ENCODE measurements at regions not wholly inside any gene's neighbourhood (a gene's known extent, or its start where the extent isn't known, plus 50 kb on each side); places are given as distances from the start of the nearest gene placed in this dataset.
"Not testable (repeated sequence)": the region's sequence is repeated elsewhere in the genome, so short reads cannot be mapped to it uniquely, and the experiment has no call there.

DNA sequence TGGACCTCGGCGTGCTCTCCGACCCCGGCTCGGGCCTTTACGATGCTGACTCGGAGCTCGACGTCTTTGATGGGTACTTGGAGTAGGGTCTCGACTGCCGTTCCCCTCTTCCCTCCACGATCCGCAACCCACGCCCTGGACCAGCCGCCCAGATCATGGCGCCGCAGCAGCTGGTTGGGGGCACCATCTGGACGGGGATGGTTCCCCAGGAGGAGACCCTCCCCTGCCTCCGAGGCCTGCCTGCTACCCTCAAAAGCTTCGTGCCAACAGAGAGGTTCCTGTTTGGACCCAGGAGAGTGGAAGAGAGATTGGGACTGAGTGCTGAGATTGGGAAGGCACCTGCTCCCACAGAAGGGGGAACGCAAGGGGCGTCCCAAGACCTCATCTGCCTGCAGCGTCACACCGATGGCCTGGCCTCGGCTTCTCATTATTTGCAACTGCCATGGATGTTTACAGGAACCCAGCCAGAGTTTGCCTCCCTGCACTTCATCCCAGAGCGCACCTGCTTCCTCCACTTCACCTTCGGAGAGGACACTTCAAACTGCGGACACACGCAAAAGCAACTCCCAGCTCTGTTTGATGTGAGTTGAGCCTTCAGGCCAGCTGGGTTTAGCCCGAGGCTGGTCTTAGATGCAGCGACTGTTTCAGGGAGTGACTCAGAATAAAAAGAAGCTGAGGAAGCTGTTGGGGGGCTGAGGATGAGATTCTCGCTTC lies 58.9 kb downstream of the GOLGA6L7 start:
- peak in 1 of 2 donors; percentile 6 for DNase-seq (ENCODE audit: extremely low read depth in 1 of 2, low read depth in 1 of 2)

DNA sequence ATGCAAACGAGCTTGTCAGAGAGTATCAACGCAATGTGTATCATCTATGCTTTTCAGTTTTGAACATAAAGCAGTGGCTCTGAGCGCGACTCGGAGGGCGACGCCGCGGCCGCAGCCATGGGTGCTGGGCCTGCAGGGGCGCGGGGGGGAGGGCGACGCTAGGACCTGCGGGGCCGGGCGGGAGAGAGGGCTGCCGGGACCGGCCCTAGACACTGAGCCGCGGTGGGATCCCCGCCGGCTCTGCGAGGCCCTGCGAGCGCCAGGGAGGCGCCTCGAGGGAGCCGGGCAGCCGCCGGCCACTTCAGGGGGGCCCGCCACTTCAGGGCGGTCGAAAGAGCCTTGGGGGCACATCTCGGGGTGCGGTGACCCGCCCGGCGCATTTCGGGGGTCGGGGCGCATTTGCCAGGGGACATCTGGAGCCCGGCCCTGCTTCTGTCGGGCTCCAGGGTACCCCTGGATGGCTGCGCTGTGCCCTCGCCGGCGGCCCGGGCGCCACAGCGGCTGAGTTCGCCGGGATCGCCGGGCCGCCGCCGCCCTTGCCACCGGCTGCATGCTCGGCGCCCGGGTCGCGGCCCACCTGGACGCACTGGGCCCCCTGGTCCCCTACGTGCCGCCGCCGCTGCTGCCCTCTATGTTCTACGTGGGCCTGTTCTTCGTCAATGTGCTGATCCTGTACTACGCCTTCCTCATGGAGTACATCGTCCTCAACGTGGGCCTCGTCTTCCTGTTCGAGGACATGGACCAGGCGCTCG lies 59.6 kb downstream of the GOLGA6L7 start:
- not testable (repeated sequence) for DNase-seq (ENCODE audit: extremely low read depth in 1 of 2, low read depth in 1 of 2)

DNA sequence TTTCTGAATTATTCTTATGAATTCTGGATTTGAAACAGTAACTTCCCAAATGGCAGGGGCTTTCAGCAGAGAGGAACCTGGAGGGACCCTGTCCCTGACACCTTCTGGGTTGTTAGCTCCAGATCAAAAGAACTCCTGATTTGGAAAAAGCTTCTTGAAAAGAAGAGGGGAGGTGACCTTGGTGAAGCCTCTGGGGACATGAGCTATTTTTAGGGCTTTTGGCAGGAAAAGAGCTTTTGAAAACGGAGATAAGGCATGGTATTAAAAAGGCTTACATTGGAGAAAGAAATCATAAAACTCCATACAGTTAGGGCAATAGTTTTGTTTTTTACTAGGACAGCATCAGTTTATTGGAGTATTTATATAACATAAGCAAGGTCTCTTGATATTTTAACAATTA lies 60.3 kb downstream of the GOLGA6L7 start:
- DNase-seq (ENCODE audit: extremely low read depth in 1 of 2, low read depth in 1 of 2) = not testable (repeated sequence)

GRCh38 chr15:28786521-28786920 lies 61.9 kb downstream of the GOLGA6L7 start:
- no peak for DNase-seq (ENCODE audit: extremely low read depth in 1 of 2, low read depth in 1 of 2)

DNA sequence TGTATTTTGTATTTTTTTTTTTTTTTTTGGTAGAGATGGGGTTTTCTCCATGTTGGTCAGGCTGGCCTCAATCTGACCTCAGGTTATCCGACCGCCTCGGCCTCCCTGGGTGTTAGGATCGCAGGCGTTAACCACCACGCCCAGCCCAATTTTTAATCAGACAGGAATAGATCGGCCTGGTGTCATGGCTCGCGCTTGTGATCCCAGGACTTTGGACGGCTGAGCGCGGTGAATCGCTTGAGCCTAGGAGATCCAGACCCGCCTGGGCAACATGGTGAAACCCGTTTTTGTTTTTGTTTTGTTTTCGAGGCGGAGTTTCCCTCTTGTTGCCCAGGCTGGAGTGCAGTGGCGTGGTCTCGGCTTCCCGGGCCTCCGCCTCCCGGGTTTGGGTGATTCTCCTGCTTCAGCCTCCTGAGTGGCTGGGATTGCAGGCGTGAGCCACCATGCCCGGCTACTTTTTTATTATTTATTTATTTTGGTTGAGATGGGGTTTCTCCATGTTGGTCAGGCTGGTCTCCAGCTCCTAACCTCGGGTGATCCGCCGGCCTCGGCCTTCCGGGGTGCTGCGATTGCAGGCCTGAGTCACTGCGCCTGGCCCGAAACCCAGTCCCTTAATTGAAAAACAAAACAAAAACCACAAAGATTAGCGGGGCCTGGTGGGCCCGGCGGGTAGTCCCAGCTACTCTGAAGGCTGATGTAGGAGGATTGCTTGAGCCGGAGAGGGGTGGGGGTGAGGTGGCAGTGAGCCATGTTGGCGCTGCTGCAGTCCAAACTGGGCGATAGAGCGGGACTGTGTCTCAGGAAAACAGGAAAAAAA lies 63.9 kb downstream of the GOLGA6L7 start:
- DNase-seq (ENCODE audit: extremely low read depth in 1 of 2, low read depth in 1 of 2) = not testable (repeated sequence)

GRCh38 chr15:28783873-28784272 lies 64.6 kb downstream of the GOLGA6L7 start:
- DNase-seq (ENCODE audit: extremely low read depth in 1 of 2, low read depth in 1 of 2) = no peak

DNA sequence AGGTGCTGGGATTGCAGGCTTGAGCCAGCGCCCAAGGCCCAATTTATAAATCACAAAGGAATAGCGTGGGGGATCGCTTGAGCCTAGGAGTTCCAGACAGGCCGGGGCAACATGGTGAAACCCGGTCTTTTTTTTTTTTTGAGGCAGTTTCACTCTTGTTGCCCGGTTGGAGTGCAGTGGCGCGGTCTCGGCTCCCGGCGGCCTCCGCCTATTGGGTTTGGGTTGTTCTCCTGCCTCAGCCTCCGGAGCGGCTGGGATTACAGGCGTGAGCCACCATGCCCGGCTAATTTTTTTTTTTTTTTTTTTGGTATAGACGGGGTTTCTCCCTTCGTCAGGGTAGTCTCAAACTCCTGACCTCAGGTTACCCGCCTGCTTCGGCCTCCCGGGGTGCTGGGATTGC lies 65.0 kb downstream of the GOLGA6L7 start:
- no peak for DNase-seq (ENCODE audit: extremely low read depth in 1 of 2, low read depth in 1 of 2)

DNA sequence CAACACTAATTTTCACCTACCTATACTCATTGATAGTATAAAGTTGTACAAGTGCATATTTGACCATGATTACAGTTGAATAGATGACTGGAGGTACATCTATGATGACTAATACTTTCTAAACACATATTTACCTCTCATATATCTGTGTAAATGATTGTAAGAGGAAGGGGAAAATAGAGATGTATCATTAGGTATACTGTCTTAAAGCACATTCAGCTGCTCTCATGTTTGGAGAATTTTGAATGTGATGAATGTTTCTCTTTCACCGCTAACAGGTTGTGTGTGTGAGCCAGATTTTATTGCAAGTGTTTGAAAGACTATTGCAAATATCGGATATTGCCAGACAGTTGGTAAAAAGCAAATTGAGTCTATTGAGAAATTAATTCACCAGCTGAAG lies 66.2 kb upstream of the GOLGA8M start:
- DNase-seq (ENCODE audit: extremely low read depth in 1 of 2, low read depth in 1 of 2) = not testable (repeated sequence)

GRCh38 chr15:28772857-28773256 lies 60.6 kb upstream of the GOLGA8M start:
- not testable (repeated sequence) for DNase-seq (ENCODE audit: extremely low read depth in 1 of 2, low read depth in 1 of 2)

Measured in activated CD8-positive, alpha-beta memory T cell treated with anti-CD3 and anti-CD28 coated beads for 1 hour (primary cell).